ENCODE measurements at regions not wholly inside any gene's neighbourhood (a gene's known extent, or its start where the extent isn't known, plus 50 kb on each side); places are given as distances from the start of the nearest gene placed in this dataset.

DNA sequence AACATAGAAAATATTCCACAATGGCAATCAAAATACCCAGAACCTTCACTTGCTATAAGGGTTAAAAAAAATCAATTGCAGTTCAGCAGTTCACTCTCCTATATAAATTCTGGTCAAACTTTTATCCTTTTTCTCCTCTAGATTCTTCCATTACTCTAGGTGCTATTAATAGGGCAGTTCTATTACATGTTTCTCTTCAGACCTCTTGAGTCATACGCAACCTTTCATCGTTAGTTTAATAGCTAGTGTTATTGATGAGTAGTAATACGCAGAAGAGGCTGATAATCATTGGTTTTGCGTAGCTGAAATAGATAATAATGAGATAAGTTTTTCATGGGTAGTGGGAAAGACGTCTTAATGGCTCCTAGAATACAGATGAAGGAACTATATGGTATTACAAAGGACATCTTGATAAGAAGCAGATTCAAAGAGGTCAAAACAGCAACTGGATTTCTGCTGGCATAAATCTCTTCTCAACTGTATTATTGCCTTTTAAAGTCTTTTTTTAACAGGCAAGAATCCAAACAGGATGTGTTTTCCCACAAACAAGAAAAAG lies 118.3 kb upstream of the STARD13 start:
- H3K4me3 ChIP-seq (ENCODE audit: low read depth, low read length): no peak overlapping the region
- H4K8ac ChIP-seq (ENCODE audit: low read depth, low read length): no peak overlapping the region
- H2AK5ac ChIP-seq (ENCODE audit: low read length): no peak overlapping the region
- no peak overlapping the region for H3K18ac ChIP-seq (ENCODE audit: low read length)
- H3K4ac ChIP-seq (ENCODE audit: low read depth, low read length): no peak overlapping the region
- H3K9ac ChIP-seq (ENCODE audit: low read length): no peak overlapping the region
- DNase-seq: no peak
- no peak overlapping the region for H2BK12ac ChIP-seq (ENCODE audit: low read length)
- no peak overlapping the region for H3K27ac ChIP-seq (ENCODE audit: low read depth, low read length)
- no peak overlapping the region for H2BK5ac ChIP-seq (ENCODE audit: low read depth, low read length, poor library complexity)
- H2BK120ac ChIP-seq (ENCODE audit: insufficient read depth, low read length, poor library complexity): no peak overlapping the region
- H3K23ac ChIP-seq (ENCODE audit: low read length): no peak overlapping the region
- no peak overlapping the region for H3K4me2 ChIP-seq (ENCODE audit: low read length)
- no peak overlapping the region for H4K12ac ChIP-seq (ENCODE audit: low read depth, low read length)
- H2AFZ ChIP-seq (ENCODE audit: insufficient read depth, low read length, poor library complexity): no peak overlapping the region
- no peaks in the 10 kb centered on the region for H3K36me3 ChIP-seq (ENCODE audit: control insufficient read depth in 1 of 2, insufficient read depth in 2 of 2, low read length in 2 of 2)
- H3K27me3 ChIP-seq (ENCODE audit: insufficient read depth, low read length): no peaks in the 10 kb centered on the region
- no peak overlapping the region for H3K14ac ChIP-seq (ENCODE audit: low read length)
- no peaks in the 10 kb centered on the region for H3K79me2 ChIP-seq (ENCODE audit: control insufficient read depth, insufficient read depth, low read length, poor library complexity)
- WGBS (ENCODE audit: extremely low coverage, insufficient coverage, insufficient read length): no CpG with 5 or more reads among the region's 5 CpGs
- H3K9me3 ChIP-seq (ENCODE audit: insufficient read depth, low read depth, low read length): no peaks in the 10 kb centered on the region
- H4K91ac ChIP-seq (ENCODE audit: low read depth, low read length): no peak overlapping the region
- H3K79me1 ChIP-seq (ENCODE audit: low read length): no peaks in the 10 kb centered on the region
- H3K4me1 ChIP-seq (ENCODE audit: control insufficient read depth in 1 of 2, insufficient read depth in 2 of 2, low read length in 2 of 2): no peaks in the 10 kb centered on the region

DNA sequence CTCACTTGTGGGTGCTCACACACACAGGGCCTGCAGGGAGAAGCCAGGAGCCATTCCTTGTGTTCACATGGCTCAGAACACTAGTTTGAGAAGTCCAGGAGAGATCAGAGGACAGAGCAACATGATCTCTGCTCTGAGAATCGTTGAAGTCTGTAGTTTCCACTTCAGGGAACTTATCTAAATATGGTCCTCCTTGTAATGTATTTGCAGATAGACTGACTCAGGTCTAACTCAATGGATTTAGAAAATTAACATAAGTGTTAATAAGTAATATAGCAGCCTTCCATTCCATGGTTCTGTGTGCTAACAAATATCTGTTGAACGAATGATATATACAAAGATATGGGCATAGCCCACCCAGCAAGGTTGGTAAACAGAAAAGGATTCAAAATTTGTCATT lies 119.8 kb upstream of the STARD13 start:
- no peak for DNase-seq
- H3K23ac ChIP-seq (ENCODE audit: low read length): no peak overlapping the region
- no peak overlapping the region for H2BK5ac ChIP-seq (ENCODE audit: low read depth, low read length, poor library complexity)
- no peak overlapping the region for H2AK5ac ChIP-seq (ENCODE audit: low read length)
- H2BK12ac ChIP-seq (ENCODE audit: low read length): no peak overlapping the region
- no peaks in the 10 kb centered on the region for H3K4me1 ChIP-seq (ENCODE audit: control insufficient read depth in 1 of 2, insufficient read depth in 2 of 2, low read length in 2 of 2)
- H3K4me2 ChIP-seq (ENCODE audit: low read length): no peak overlapping the region
- no peak overlapping the region for H3K14ac ChIP-seq (ENCODE audit: low read length)
- no peak overlapping the region for H3K9ac ChIP-seq (ENCODE audit: low read length)
- no peak overlapping the region for H4K12ac ChIP-seq (ENCODE audit: low read depth, low read length)
- no peaks in the 10 kb centered on the region for H3K27me3 ChIP-seq (ENCODE audit: insufficient read depth, low read length)
- no peak overlapping the region for H2AFZ ChIP-seq (ENCODE audit: insufficient read depth, low read length, poor library complexity)
- no peak overlapping the region for H3K4ac ChIP-seq (ENCODE audit: low read depth, low read length)
- no peaks in the 10 kb centered on the region for H3K36me3 ChIP-seq (ENCODE audit: control insufficient read depth in 1 of 2, insufficient read depth in 2 of 2, low read length in 2 of 2)
- H3K9me3 ChIP-seq (ENCODE audit: insufficient read depth, low read depth, low read length): no peaks in the 10 kb centered on the region
- no peak overlapping the region for H2BK120ac ChIP-seq (ENCODE audit: insufficient read depth, low read length, poor library complexity)
- no peak overlapping the region for H3K4me3 ChIP-seq (ENCODE audit: low read depth, low read length)
- H4K8ac ChIP-seq (ENCODE audit: low read depth, low read length): no peak overlapping the region
- WGBS (ENCODE audit: extremely low coverage, insufficient coverage, insufficient read length): no CpG with 5 or more reads among the region's 2 CpGs
- no peak overlapping the region for H3K18ac ChIP-seq (ENCODE audit: low read length)
- H4K91ac ChIP-seq (ENCODE audit: low read depth, low read length): no peak overlapping the region
- no peaks in the 10 kb centered on the region for H3K79me2 ChIP-seq (ENCODE audit: control insufficient read depth, insufficient read depth, low read length, poor library complexity)
- no peaks in the 10 kb centered on the region for H3K79me1 ChIP-seq (ENCODE audit: low read length)
- H3K27ac ChIP-seq (ENCODE audit: low read depth, low read length): no peak overlapping the region

DNA sequence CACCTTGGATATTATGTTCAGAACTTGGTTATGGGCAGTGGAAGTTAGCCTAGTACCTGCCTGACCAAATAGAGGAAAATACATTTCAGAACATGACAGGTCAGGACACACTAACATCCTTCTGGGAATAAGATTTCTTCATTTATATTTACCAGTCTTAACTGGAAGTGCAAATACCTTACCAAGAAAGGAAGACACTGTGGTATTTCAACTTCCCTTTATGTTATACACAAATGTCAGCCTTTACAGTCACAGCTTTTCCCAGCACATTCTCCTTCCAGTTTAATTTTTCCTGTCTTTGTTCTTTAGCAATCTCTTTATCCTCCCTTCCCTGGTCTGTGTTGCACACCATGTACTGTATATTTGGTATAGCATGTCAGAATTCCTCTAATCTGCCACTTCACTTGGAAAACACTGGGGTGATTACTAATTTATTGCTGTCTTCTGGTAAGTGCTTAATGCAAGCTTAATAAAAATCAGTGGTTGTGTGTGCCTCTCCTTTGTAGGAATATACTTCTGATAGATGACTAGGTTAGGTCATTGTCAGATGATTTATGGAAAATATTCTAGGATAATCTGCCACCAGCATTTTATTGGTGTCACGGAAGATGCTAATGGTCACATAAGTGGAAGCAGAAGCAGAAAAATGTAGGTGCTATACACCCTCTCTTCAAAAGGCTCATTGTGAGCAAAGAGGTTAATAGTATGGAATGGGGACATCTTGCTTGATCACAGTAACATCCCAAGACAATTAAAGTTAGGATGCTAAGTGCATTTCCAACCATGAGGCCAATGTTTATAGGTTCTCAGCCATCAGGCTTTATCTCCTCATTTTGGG lies 124.3 kb upstream of the STARD13 start:
- Histone ChIP-seq H2BK12ac (ENCODE audit: low read length) (no peak overlapping the region), H3K36me3 (ENCODE audit: control insufficient read depth in 1 of 2, insufficient read depth in 2 of 2, low read length in 2 of 2) (no peaks in the 10 kb centered on the region), H2AFZ (ENCODE audit: insufficient read depth, low read length, poor library complexity) (no peak overlapping the region), H2BK120ac (ENCODE audit: insufficient read depth, low read length, poor library complexity) (no peak overlapping the region), H3K79me2 (ENCODE audit: control insufficient read depth, insufficient read depth, low read length, poor library complexity) (no peaks in the 10 kb centered on the region), H3K79me1 (ENCODE audit: low read length) (no peaks in the 10 kb centered on the region), H3K14ac (ENCODE audit: low read length) (no peak overlapping the region), H3K27ac (ENCODE audit: low read depth, low read length) (no peak overlapping the region), H2BK5ac (ENCODE audit: low read depth, low read length, poor library complexity) (no peak overlapping the region), H4K12ac (ENCODE audit: low read depth, low read length) (no peak overlapping the region), H4K91ac (ENCODE audit: low read depth, low read length) (no peak overlapping the region), H3K9me3 (ENCODE audit: insufficient read depth, low read depth, low read length) (no peaks in the 10 kb centered on the region), H3K4me1 (ENCODE audit: control insufficient read depth in 1 of 2, insufficient read depth in 2 of 2, low read length in 2 of 2) (no peaks in the 10 kb centered on the region), H4K8ac (ENCODE audit: low read depth, low read length) (no peak overlapping the region), H3K4me2 (ENCODE audit: low read length) (no peak overlapping the region), H2AK5ac (ENCODE audit: low read length) (no peak overlapping the region), H3K18ac (ENCODE audit: low read length) (no peak overlapping the region), H3K4ac (ENCODE audit: low read depth, low read length) (no peak overlapping the region), H3K27me3 (ENCODE audit: insufficient read depth, low read length) (no peaks in the 10 kb centered on the region), H3K9ac (ENCODE audit: low read length) (no peak overlapping the region), H3K4me3 (ENCODE audit: low read depth, low read length) (no peak overlapping the region), H3K23ac (ENCODE audit: low read length) (no peak overlapping the region)
- whole genome bisulfite sequencing (ENCODE audit: extremely low coverage, insufficient coverage, insufficient read length): no CpG with 5 or more reads among the region's 1 CpG
- no peak for DNase-seq

DNA sequence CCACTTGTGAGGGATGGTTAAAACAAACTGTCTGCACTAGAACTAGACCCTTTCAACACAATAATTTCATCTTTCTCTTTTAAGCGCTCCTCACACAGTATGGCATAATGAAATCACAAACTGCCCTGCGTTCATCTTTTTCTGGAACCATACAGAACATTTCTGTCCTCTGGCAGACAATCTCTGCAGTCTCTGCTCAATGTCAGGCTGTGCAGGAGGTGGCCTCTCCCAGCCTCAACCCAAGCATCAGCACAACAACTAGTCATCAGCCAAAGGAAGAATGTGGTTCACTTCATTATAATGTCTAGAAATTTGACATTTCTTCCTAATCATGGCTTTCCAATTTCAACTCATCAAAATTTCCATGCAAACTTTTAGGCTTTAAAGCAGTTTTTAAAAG lies 125.1 kb upstream of the STARD13 start:
- Histone ChIP-seq H3K4me2 (ENCODE audit: low read length) (no peak overlapping the region), H2BK120ac (ENCODE audit: insufficient read depth, low read length, poor library complexity) (no peak overlapping the region), H3K79me1 (ENCODE audit: low read length) (no peaks in the 10 kb centered on the region), H3K18ac (ENCODE audit: low read length) (no peak overlapping the region), H3K36me3 (ENCODE audit: control insufficient read depth in 1 of 2, insufficient read depth in 2 of 2, low read length in 2 of 2) (no peaks in the 10 kb centered on the region), H3K9ac (ENCODE audit: low read length) (no peak overlapping the region), H2AK5ac (ENCODE audit: low read length) (no peak overlapping the region), H3K4me3 (ENCODE audit: low read depth, low read length) (no peak overlapping the region), H4K91ac (ENCODE audit: low read depth, low read length) (no peak overlapping the region), H4K12ac (ENCODE audit: low read depth, low read length) (no peak overlapping the region), H3K79me2 (ENCODE audit: control insufficient read depth, insufficient read depth, low read length, poor library complexity) (no peaks in the 10 kb centered on the region), H3K14ac (ENCODE audit: low read length) (no peak overlapping the region), H4K8ac (ENCODE audit: low read depth, low read length) (no peak overlapping the region), H3K9me3 (ENCODE audit: insufficient read depth, low read depth, low read length) (no peaks in the 10 kb centered on the region), H3K27ac (ENCODE audit: low read depth, low read length) (no peak overlapping the region), H2BK5ac (ENCODE audit: low read depth, low read length, poor library complexity) (no peak overlapping the region), H3K23ac (ENCODE audit: low read length) (no peak overlapping the region), H2BK12ac (ENCODE audit: low read length) (no peak overlapping the region), H3K4ac (ENCODE audit: low read depth, low read length) (no peak overlapping the region), H3K27me3 (ENCODE audit: insufficient read depth, low read length) (no peaks in the 10 kb centered on the region), H2AFZ (ENCODE audit: insufficient read depth, low read length, poor library complexity) (no peak overlapping the region), H3K4me1 (ENCODE audit: control insufficient read depth in 1 of 2, insufficient read depth in 2 of 2, low read length in 2 of 2) (no peaks in the 10 kb centered on the region)
- no CpG with 5 or more reads among the region's 2 CpGs for WGBS (ENCODE audit: extremely low coverage, insufficient coverage, insufficient read length)
- no peak for DNase-seq

All from trophoblast cell (in vitro differentiated cells and primary cell).